Keratinocyte (primary cell): ENCODE measurements at regions not wholly inside any gene's neighbourhood (a gene's known extent, or its start where the extent isn't known, plus 50 kb on each side); places are given as distances from the start of the nearest gene placed in this dataset.

Source experiments
- DNase-seq: peaks from one replicate; pipeline ENCODE4 v3.0.0-alpha.2; 2011; ENCODE audit warnings: low read depth, missing footprints, low spot score
- FAIRE-seq: peaks from 2 replicates; lab custom pipeline; 2011; peaks lifted over from hg19 to GRCh38; lab: Jason Lieb, UNC
- H2AFZ ChIP-seq: 2 replicates; pipeline ENCODE4 v1.6.0; 2012; ENCODE audit warnings: low read length, control low read depth, inconsistent platforms; ENCODE audit not compliant: control insufficient read depth
- H3K27ac ChIP-seq: 2 replicates; pipeline ENCODE4 v1.5.1; 2011; ENCODE audit warnings: low read length; ENCODE audit not compliant: control insufficient read depth, insufficient read depth
- H3K27me3 ChIP-seq: 3 replicates; pipeline ENCODE4 v1.6.0; 2011; ENCODE audit warnings: low read length; ENCODE audit not compliant: control insufficient read depth, insufficient read depth; ENCODE audit errors: extremely low read depth
- H3K36me3 ChIP-seq, 2 experiments: 2 replicates in 1 of 2; 3 replicates in 1 of 2; pipeline ENCODE4 v1.5.1; 2011; ENCODE audit warnings: low read length in 2 of 2, mild to moderate bottlenecking in 1 of 2; ENCODE audit not compliant: control insufficient read depth in 2 of 2, insufficient read depth in 2 of 2; ENCODE audit errors: extremely low read depth in 1 of 2
- H3K4me1 ChIP-seq: 3 replicates; pipeline ENCODE4 v1.5.1; 2011; ENCODE audit warnings: low read length; ENCODE audit not compliant: control insufficient read depth, insufficient read depth; ENCODE audit errors: extremely low read depth
- H3K4me2 ChIP-seq: 3 replicates; pipeline ENCODE4 v1.6.0; 2011; ENCODE audit warnings: low read depth, low read length; ENCODE audit not compliant: control insufficient read depth, insufficient read depth; ENCODE audit errors: extremely low read depth
- H3K4me3 ChIP-seq, 3 experiments: fragments of 200-600 bp in 1 of 3; sonication (generic) in 1 of 3; 2 replicates in 2 of 3; 3 replicates in 1 of 3; pipeline ENCODE4 v1.5.1; 2011 to 2016; ENCODE audit warnings: low read length in 3 of 3, mild to moderate bottlenecking in 3 of 3, control low read depth in 2 of 3, inconsistent platforms in 1 of 3, low read depth in 1 of 3, mixed read lengths in 1 of 3, mixed run types in 1 of 3, moderate library complexity in 1 of 3; ENCODE audit not compliant: control insufficient read depth in 2 of 3, insufficient read depth in 2 of 3; ENCODE audit errors: extremely low read depth in 1 of 3
- H3K79me2 ChIP-seq: 2 replicates; pipeline ENCODE4 v1.6.0; 2012; ENCODE audit warnings: low read length; ENCODE audit not compliant: control insufficient read depth, insufficient read depth
- H3K9ac ChIP-seq: 3 replicates; pipeline ENCODE4 v1.6.0; 2011; ENCODE audit warnings: low read length; ENCODE audit not compliant: control insufficient read depth, insufficient read depth; ENCODE audit errors: extremely low read depth
- H3K9me1 ChIP-seq: 3 replicates; pipeline ENCODE4 v1.6.0; 2011; ENCODE audit warnings: low read length; ENCODE audit not compliant: control insufficient read depth, insufficient read depth; ENCODE audit errors: extremely low read depth
- H3K9me3 ChIP-seq: 2 replicates; pipeline ENCODE4 v1.5.1; 2012; ENCODE audit warnings: low read depth, low read length; ENCODE audit not compliant: control insufficient read depth
- H4K20me1 ChIP-seq: 3 replicates; pipeline ENCODE4 v1.6.0; 2011; ENCODE audit warnings: low read length; ENCODE audit not compliant: control insufficient read depth, insufficient read depth; ENCODE audit errors: extremely low read depth
- CTCF ChIP-seq, 3 experiments: IDR thresholded peaks in 1 of 3; conservative IDR thresholded peaks in 1 of 3; optimal IDR thresholded peaks in 1 of 3; 2 replicates in 2 of 3; 3 replicates in 1 of 3; pipeline versions ENCODE3 to v1.5.1; 2011; ENCODE audit warnings: low read length in 3 of 3, mild to moderate bottlenecking in 3 of 3, moderate library complexity in 2 of 3, control low read depth in 1 of 3, inconsistent platforms in 1 of 3; ENCODE audit not compliant: insufficient read depth in 2 of 3; ENCODE audit errors: extremely low read depth in 1 of 3
- EZH2 ChIP-seq: IDR thresholded peaks from one replicate; pipeline ENCODE4 v1.6.1; 2012; ENCODE audit warnings: inconsistent platforms, mild to moderate bottlenecking, low read length, moderate library complexity
- dilution Hi-C: fragments of 300-500 bp; cut with MboI; formaldehyde crosslinking; loops from one replicate; pipeline ENCODE4 v1.7.0; 2020; ENCODE audit warnings: low sequenced_read_pairs; ENCODE audit not compliant: extremely low pct_ligation_motif_present

DNA sequence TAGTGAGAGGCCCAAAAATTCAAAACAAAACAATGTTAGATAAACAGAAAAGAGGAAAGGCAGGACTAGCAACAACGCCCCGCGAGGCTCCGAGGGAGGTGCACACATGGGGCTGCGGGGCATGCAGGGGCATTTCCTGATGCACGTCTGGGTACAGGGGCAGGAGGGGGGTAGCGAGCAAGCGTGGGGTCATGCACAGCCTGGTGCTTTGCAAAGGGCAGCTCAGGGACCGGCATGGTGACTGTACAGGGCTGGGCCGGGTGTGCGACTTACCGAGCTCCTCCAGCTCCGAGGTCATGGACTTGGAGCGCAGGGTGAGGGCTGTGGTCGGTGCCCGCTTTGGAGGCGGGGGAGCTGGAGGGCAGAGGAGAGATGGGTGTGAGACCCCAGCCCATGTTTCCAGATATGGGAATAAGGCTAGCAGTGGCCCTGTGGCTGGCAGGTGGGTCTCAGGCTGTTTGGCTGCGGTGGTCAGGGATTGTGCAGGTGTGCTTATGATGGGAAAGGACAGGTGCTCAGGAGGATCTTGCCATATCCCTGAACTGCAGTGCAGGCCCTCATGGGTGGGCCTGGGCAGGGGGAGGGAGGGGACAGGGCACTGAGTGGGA lies 103.7 kb downstream of the CTTN start:
- FAIRE-seq (no peak), DNase-seq (no peak)
- no peaks in the 10 kb centered on the region for H4K20me1 ChIP-seq
- H2AFZ ChIP-seq, result no peak overlapping the region
- no peak overlapping the region for H3K4me3 ChIP-seq
- H3K4me1 ChIP-seq, result no peaks in the 10 kb centered on the region
- dilution Hi-C loops, result no loop called here
- H3K27me3 ChIP-seq, result no peaks in the 10 kb centered on the region
- no peaks in the 10 kb centered on the region for H3K79me2 ChIP-seq
- no peak overlapping the region for H3K4me2 ChIP-seq
- H3K9me1 ChIP-seq, result no peaks in the 10 kb centered on the region
- H3K36me3 ChIP-seq, result no peaks in the 10 kb centered on the region
- no peaks in the 10 kb centered on the region for H3K9me3 ChIP-seq
- no peak overlapping the region for H3K9ac ChIP-seq
- TF ChIP-seq EZH2 (no peak), CTCF (optimal IDR thresholded peaks at IDR 0.05 in 1 of 3, IDR thresholded peaks at IDR 0.05 in 1 of 3, conservative IDR thresholded peaks at IDR 0.05 in 1 of 3; ENCODE audit: extremely low read depth in 1 of 3, insufficient read depth in 2 of 3, low read length in 3 of 3) (no peak)
- no peak overlapping the region for H3K27ac ChIP-seq

DNA sequence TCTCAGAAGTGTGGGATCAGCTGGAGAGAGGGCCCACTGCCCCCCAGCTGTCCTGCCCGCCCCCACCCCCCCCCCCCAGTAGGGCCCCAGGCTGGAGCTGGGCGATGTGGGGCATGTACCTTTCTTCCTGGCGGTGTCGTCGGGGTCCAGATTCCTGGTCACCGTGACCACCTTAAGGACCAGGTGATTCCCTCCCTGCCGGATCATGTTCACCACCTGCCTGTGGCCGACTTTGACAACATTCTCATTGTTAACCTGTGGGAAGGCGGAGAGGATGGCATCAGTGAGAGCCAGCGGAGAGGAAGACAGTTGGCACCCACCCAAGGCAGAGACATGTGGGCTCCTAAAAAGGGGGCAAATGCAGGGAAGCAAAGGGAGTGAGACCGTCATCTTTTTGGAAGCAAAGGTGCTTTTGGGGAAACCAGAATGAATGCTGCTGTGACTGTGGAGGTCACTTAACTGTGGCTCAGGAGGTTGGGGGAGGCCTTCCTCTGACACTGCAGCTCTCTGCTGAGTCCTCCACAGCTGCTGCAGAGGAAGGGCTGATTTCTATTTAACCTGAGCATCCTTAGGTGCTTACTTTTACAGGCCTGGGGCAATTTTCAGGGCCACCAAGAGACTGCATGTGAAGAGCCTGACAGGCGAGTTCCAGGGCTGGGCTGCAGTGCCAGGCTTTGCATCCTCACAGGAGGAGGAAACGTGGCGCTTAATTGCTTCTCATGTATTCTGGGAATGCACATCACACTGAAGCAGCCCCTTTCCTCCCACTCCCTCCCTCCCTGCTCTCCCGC lies 104.5 kb downstream of the CTTN start:
- H3K9ac ChIP-seq, result no peak overlapping the region
- no peaks in the 10 kb centered on the region for H3K36me3 ChIP-seq
- H3K27ac ChIP-seq, result no peak overlapping the region
- H3K4me2 ChIP-seq, result no peak overlapping the region
- H2AFZ ChIP-seq, result no peak overlapping the region
- no peaks in the 10 kb centered on the region for H3K4me1 ChIP-seq
- H3K27me3 ChIP-seq, result no peaks in the 10 kb centered on the region
- no peak for FAIRE-seq
- no peaks in the 10 kb centered on the region for H3K9me3 ChIP-seq
- H3K79me2 ChIP-seq, result no peaks in the 10 kb centered on the region
- no peak for DNase-seq
- no peaks in the 10 kb centered on the region for H4K20me1 ChIP-seq
- no peaks in the 10 kb centered on the region for H3K9me1 ChIP-seq
- H3K4me3 ChIP-seq, result no peak overlapping the region
- dilution Hi-C loops, result no loop called here
- TF ChIP-seq CTCF (optimal IDR thresholded peaks at IDR 0.05 in 1 of 3, IDR thresholded peaks at IDR 0.05 in 1 of 3, conservative IDR thresholded peaks at IDR 0.05 in 1 of 3; ENCODE audit: extremely low read depth in 1 of 3, insufficient read depth in 2 of 3, low read length in 3 of 3) (no peak), EZH2 (no peak)
